ENCODE measurements at regions not wholly inside any gene's neighbourhood (a gene's known extent, or its start where the extent isn't known, plus 50 kb on each side); places are given as distances from the start of the nearest gene placed in this dataset.

DNA sequence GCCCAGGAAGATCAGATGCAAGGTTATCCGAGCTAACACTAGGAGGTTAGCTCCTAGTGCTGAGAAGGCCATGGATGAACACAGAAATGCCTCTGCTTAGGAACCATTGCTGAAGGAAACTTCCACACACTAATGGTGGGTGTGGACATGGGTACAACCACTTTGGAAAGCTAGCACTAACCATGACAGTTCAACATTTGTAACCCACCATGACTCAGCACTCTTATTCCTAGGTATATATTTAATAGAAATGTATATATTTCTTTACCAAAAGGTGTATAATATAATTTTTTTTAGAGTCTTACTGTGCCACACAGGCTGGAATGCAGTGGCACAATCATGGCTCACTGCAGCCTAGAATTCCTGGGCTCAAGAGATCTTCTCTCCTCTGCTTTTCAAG, 85.3 kb upstream of the BTBD3 start:
- DNase-seq (ENCODE audit: low read depth, low spot score) (no peak), ATAC-seq (no peak), FAIRE-seq (no peak)
- no TSS peak for BruUV-seq (replicated peaks)
- intact Hi-C loops (cut with micrococcal nuclease; ENCODE audit: unreplicated experiment) = no loop called here
- in situ Hi-C loops (cut with MboI) = no loop called here
- no peak overlapping the region for H3K9ac ChIP-seq (ENCODE audit: control insufficient read depth, insufficient read depth, low read length)
- ChIA-PET SMC1A (ENCODE audit: uncharacterized antibody, unreplicated experiment) (no interaction called here), RAD21 (ENCODE audit: unreplicated experiment) (no interaction called here), CTCF (no interaction called here), POLR2A (no interaction called here)
- no peak overlapping the region for H2AFZ ChIP-seq (ENCODE audit: control insufficient read depth, low read depth, low read length)
- TF ChIP-seq STAT3 (IDR thresholded peaks at IDR 0.05; ENCODE audit: low read depth, low read length) (no peak), POLR2A (IDR thresholded peaks at IDR 0.05; ENCODE audit: low read depth, low read length) (no peak), POU2F2 (IDR thresholded peaks at IDR 0.05; ENCODE audit: borderline replicate concordance, low read depth, low read length) (no peak), ATF7 (IDR thresholded peaks at IDR 0.05; ENCODE audit: low read depth) (no peak), ZNF622 (IDR thresholded peaks at IDR 0.05) (no peak), RUNX3 (IDR thresholded peaks at IDR 0.05; ENCODE audit: low read length) (no peak), STAT1 (conservative IDR thresholded peaks at IDR 0.05) (no peak)
- H3K36me3 ChIP-seq (ENCODE audit: control insufficient read depth in 2 of 2, insufficient read depth in 2 of 2, low read length in 1 of 2) = no peaks in the 10 kb centered on the region
- no peaks in the 10 kb centered on the region for H4K20me1 ChIP-seq (ENCODE audit: control insufficient read depth, insufficient read depth)
- no peaks in the 10 kb centered on the region for H3K79me2 ChIP-seq (ENCODE audit: control insufficient read depth, insufficient read depth, low read length)
- no peak overlapping the region for H3K27ac ChIP-seq (ENCODE audit: control insufficient read depth, insufficient read depth)
- WGBS (ENCODE audit: insufficient coverage, insufficient replicate concordance, low lambda C conversion rate, missing lambda C conversion rate) = 0% methylated on average over 1 of the region's 1 CpG
- H3K4me3 ChIP-seq = no peak overlapping the region
- H3K27me3 ChIP-seq (replicated peaks in 1 of 2; ENCODE audit: control insufficient read depth in 2 of 2, insufficient read depth in 2 of 2, low read length in 1 of 2) = no peaks in the 10 kb centered on the region
- no peaks in the 10 kb centered on the region for H3K4me1 ChIP-seq (ENCODE audit: control insufficient read depth, insufficient read depth, low read length)
- no peaks in the 10 kb centered on the region for H3K9me3 ChIP-seq (replicated peaks; ENCODE audit: control insufficient read depth, insufficient read depth, low read length)
- no peak overlapping the region for H3K4me2 ChIP-seq (ENCODE audit: control insufficient read depth, insufficient read depth)

- Histone ChIP-seq H3K27ac (ENCODE audit: control insufficient read depth, insufficient read depth) (no peak overlapping the region), H3K36me3 (ENCODE audit: control insufficient read depth in 2 of 2, insufficient read depth in 2 of 2, low read length in 1 of 2) (no peaks in the 10 kb centered on the region), H3K4me3 (no peak overlapping the region), H3K79me2 (ENCODE audit: control insufficient read depth, insufficient read depth, low read length) (no peaks in the 10 kb centered on the region), H3K4me2 (ENCODE audit: control insufficient read depth, insufficient read depth) (no peak overlapping the region), H3K9me3 (replicated peaks; ENCODE audit: control insufficient read depth, insufficient read depth, low read length) (no peaks in the 10 kb centered on the region), H3K4me1 (ENCODE audit: control insufficient read depth, insufficient read depth, low read length) (no peaks in the 10 kb centered on the region), H3K9ac (ENCODE audit: control insufficient read depth, insufficient read depth, low read length) (no peak overlapping the region), H2AFZ (ENCODE audit: control insufficient read depth, low read depth, low read length) (no peak overlapping the region), H3K27me3 (replicated peaks in 1 of 2; ENCODE audit: control insufficient read depth in 2 of 2, insufficient read depth in 2 of 2, low read length in 1 of 2) (no peaks in the 10 kb centered on the region), H4K20me1 (ENCODE audit: control insufficient read depth, insufficient read depth) (no peaks in the 10 kb centered on the region)
- 0% methylated on average over 1 of the region's 1 CpG for WGBS (ENCODE audit: insufficient coverage, insufficient replicate concordance, low lambda C conversion rate, missing lambda C conversion rate)
- intact Hi-C loops (cut with micrococcal nuclease; ENCODE audit: unreplicated experiment) (no loop called here), in situ Hi-C loops (cut with MboI) (no loop called here)
- BruUV-seq (replicated peaks) = no TSS peak
- FAIRE-seq (no peak), DNase-seq (ENCODE audit: low read depth, low spot score) (no peak), ATAC-seq (no peak)
- ChIA-PET POLR2A (no interaction called here), CTCF (no interaction called here), RAD21 (ENCODE audit: unreplicated experiment) (no interaction called here), SMC1A (ENCODE audit: uncharacterized antibody, unreplicated experiment) (no interaction called here)
- TF ChIP-seq YY1 (IDR thresholded peaks at IDR 0.05; ENCODE audit: low read depth, low read length) = no peak
- no peak for TF ChIP-seq EZH2 (IDR thresholded peaks at IDR 0.05; ENCODE audit: borderline replicate concordance, control insufficient read depth, low read depth, low read length)
- TF ChIP-seq, protein P1, sequence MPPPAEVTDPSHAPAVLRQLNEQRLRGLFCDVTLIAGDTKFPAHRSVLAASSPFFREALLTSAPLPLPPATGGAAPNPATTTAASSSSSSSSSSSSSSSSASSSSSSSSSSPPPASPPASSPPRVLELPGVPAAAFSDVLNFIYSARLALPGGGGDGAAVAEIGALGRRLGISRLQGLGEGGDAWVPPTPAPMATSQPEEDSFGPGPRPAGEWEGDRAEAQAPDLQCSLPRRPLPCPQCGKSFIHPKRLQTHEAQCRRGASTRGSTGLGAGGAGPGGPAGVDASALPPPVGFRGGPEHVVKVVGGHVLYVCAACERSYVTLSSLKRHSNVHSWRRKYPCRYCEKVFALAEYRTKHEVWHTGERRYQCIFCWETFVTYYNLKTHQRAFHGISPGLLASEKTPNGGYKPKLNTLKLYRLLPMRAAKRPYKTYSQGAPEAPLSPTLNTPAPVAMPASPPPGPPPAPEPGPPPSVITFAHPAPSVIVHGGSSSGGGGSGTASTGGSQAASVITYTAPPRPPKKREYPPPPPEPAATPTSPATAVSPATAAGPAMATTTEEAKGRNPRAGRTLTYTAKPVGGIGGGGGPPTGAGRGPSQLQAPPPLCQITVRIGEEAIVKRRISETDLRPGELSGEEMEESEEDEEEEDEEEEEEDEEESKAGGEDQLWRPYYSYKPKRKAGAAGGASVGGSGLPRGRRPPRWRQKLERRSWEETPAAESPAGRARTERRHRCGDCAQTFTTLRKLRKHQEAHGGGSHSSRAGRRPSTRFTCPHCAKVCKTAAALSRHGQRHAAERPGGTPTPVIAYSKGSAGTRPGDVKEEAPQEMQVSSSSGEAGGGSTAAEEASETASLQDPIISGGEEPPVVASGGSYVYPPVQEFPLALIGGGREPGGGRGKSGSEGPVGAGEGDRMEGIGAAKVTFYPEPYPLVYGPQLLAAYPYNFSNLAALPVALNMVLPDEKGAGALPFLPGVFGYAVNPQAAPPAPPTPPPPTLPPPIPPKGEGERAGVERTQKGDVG (CRISPR knock-in tag; IDR thresholded peaks at IDR 0.05) = no peak
- no peak for TF ChIP-seq ESRRA (IDR thresholded peaks at IDR 0.05; ENCODE audit: low read length)
- no peak for TF ChIP-seq ATF2 (IDR thresholded peaks at IDR 0.05; ENCODE audit: low read length)
- no peak for TF ChIP-seq ETV6 (conservative IDR thresholded peaks at IDR 0.05 in 1 of 2, IDR thresholded peaks at IDR 0.05 in 1 of 2; ENCODE audit: borderline replicate concordance in 1 of 2, low read depth in 1 of 2)
- TF ChIP-seq FOXK2 (IDR thresholded peaks at IDR 0.05) = no peak
- TF ChIP-seq, protein P2, sequence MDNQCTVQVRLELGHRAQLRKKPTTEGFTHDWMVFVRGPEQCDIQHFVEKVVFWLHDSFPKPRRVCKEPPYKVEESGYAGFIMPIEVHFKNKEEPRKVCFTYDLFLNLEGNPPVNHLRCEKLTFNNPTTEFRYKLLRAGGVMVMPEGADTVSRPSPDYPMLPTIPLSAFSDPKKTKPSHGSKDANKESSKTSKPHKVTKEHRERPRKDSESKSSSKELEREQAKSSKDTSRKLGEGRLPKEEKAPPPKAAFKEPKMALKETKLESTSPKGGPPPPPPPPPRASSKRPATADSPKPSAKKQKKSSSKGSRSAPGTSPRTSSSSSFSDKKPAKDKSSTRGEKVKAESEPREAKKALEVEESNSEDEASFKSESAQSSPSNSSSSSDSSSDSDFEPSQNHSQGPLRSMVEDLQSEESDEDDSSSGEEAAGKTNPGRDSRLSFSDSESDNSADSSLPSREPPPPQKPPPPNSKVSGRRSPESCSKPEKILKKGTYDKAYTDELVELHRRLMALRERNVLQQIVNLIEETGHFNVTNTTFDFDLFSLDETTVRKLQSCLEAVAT (IDR thresholded peaks at IDR 0.05) = no peak
- TF ChIP-seq RBBP5 (conservative IDR thresholded peaks at IDR 0.05) = no peak
Measured at GRCh38 chr20:11832851-11833250, 84.8 kb upstream of the BTBD3 start.

Measured in GM12878 (cell line).